ENCODE measurements at regions not wholly inside any gene's neighbourhood (a gene's known extent, or its start where the extent isn't known, plus 50 kb on each side); places are given as distances from the start of the nearest gene placed in this dataset.

- POLR2A ChIA-PET, result no interaction called here
These were observed 496.9 kb upstream of the STXBP6 start for GRCh38 chr14:25546826-25547225.

More at GRCh38 chr14:25546826-25547225, 496.9 kb upstream of the STXBP6 start:
- CTCF ChIA-PET (ENCODE audit: low intra/inter-chr PET ratio, low total read pairs), result no interaction called here
- H2AFZ ChIP-seq (ENCODE audit: low read length), result no peak overlapping the region
- FAIRE-seq (no peak), ATAC-seq (no peak), DNase-seq (ENCODE audit: low spot score) (no peak)
- H3K79me2 ChIP-seq (ENCODE audit: insufficient read depth, low read length), result no peaks in the 10 kb centered on the region
- intact Hi-C loops (cut with micrococcal nuclease; ENCODE audit: unreplicated experiment) (no loop called here), in situ Hi-C loops (cut with HindIII; ENCODE audit: extremely low pct_ligation_motif_present, low pct_unique_long_range_greater_than_20kb) (no loop called here)
- no peak overlapping the region for H3K4me3 ChIP-seq (replicated peaks in 1 of 3; ENCODE audit: insufficient read depth in 1 of 3, low read depth in 2 of 3, low read length in 3 of 3)
- no peak overlapping the region for H3K27ac ChIP-seq (ENCODE audit: extremely low read length, insufficient read depth, low read length)
- no TSS peak for BruUV-seq (replicated peaks)
- H3K4me1 ChIP-seq (ENCODE audit: insufficient read depth, low read length), result no peaks in the 10 kb centered on the region
- no peak overlapping the region for H3K4me2 ChIP-seq (ENCODE audit: low read depth, low read length)
- no peak overlapping the region for H3K9ac ChIP-seq (ENCODE audit: insufficient read depth, low read depth, low read length)
- H3K27me3 ChIP-seq (ENCODE audit: control insufficient read depth in 1 of 2, insufficient read depth in 2 of 2, low read length in 2 of 2), result no peaks in the 10 kb centered on the region
- TF ChIP-seq ZNF431 (CRISPR knock-in tag; IDR thresholded peaks at IDR 0.05; ENCODE audit: borderline replicate concordance, low read depth), result no peak
- TF ChIP-seq, protein P1, sequence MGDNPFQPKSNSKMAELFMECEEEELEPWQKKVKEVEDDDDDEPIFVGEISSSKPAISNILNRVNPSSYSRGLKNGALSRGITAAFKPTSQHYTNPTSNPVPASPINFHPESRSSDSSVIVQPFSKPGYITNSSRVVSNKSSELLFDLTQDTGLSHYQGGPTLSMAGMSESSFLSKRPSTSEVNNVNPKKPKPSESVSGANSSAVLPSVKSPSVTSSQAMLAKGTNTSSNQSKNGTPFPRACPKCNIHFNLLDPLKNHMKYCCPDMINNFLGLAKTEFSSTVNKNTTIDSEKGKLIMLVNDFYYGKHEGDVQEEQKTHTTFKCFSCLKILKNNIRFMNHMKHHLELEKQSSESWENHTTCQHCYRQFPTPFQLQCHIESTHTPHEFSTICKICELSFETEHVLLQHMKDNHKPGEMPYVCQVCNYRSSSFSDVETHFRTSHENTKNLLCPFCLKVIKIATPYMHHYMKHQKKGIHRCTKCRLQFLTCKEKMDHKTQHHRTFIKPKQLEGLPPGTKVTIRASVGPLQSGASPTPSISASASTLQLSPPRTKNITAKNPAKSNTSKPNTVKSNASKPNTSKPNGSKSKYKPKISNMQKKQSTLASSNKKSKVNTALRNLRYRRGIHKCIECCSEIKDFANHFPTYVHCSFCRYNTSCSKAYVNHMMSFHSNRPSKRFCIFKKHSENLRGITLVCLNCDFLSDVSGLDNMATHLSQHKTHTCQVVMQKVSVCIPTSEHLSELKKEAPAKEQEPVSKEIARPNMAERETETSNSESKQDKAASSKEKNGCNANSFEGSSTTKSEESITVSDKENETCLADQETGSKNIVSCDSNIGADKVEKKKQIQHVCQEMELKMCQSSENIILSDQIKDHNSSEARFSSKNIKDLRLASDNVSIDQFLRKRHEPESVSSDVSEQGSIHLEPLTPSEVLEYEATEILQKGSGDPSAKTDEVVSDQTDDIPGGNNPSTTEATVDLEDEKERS (CRISPR knock-in tag; IDR thresholded peaks at IDR 0.05), result no peak
- TF ChIP-seq ZNF530 (CRISPR knock-in tag; IDR thresholded peaks at IDR 0.05; ENCODE audit: low read depth), result no peak
- no peak for TF ChIP-seq ZNF570 (CRISPR knock-in tag; IDR thresholded peaks at IDR 0.05; ENCODE audit: borderline replicate concordance)
- TF ChIP-seq ATRX (CRISPR knock-in tag; IDR thresholded peaks at IDR 0.05; ENCODE audit: borderline replicate concordance), result no peak
- TF ChIP-seq IRF2 (CRISPR knock-in tag; IDR thresholded peaks at IDR 0.05), result no peak
- no peak for TF ChIP-seq ARNTL (CRISPR knock-in tag; IDR thresholded peaks at IDR 0.05)
- TF ChIP-seq SALL1 (CRISPR knock-in tag; IDR thresholded peaks at IDR 0.05), result no peak
- TF ChIP-seq ZNF841 (CRISPR knock-in tag; IDR thresholded peaks at IDR 0.05; ENCODE audit: borderline replicate concordance), result no peak
- TF ChIP-seq FUBP1 (CRISPR knock-in tag; IDR thresholded peaks at IDR 0.05; ENCODE audit: borderline replicate concordance), result no peak
- TF ChIP-seq HNF1B (CRISPR knock-in tag; IDR thresholded peaks at IDR 0.05), result no peak
- TF ChIP-seq MEF2D (CRISPR knock-in tag; IDR thresholded peaks at IDR 0.05), result no peak
- TF ChIP-seq ZNF207 (IDR thresholded peaks at IDR 0.05; ENCODE audit: borderline replicate concordance), result no peak
- TF ChIP-seq PLSCR1 (CRISPR knock-in tag; IDR thresholded peaks at IDR 0.05; ENCODE audit: borderline replicate concordance), result no peak
- no peak for TF ChIP-seq ZNF543 (CRISPR knock-in tag; IDR thresholded peaks at IDR 0.05)
- H3K36me3 ChIP-seq (replicated peaks in 1 of 2; ENCODE audit: control insufficient read depth in 1 of 2, insufficient read depth in 2 of 2, low read length in 2 of 2), result no peaks in the 10 kb centered on the region
- WGBS (ENCODE audit: low lambda C conversion rate), result under 1% methylated on average over 2 of the region's 2 CpGs
- H4K20me1 ChIP-seq (ENCODE audit: insufficient read depth, low read length), result no peaks in the 10 kb centered on the region
- H3K9me3 ChIP-seq (ENCODE audit: low read length), result peaks cover 99% of the 10 kb centered on the region

Data from HepG2 (cell line).